Cardiac muscle cell (in vitro differentiated cells and primary cell): ENCODE measurements at regions not wholly inside any gene's neighbourhood (a gene's known extent, or its start where the extent isn't known, plus 50 kb on each side); places are given as distances from the start of the nearest gene placed in this dataset.

Experiments
- DNase-seq, 2 donors: peaks; one replicate each; pipeline versions ENCODE4 v3.0.0 to v3.0.0-alpha.2; 2010 to 2017; ENCODE audit warnings: low read depth in 1 of 2, low spot score in 1 of 2
- H3K27ac ChIP-seq: fragments of 200-600 bp; sonication (generic); 2 replicates; pipeline ENCODE4 v1.5.1; 2016
- H3K27me3 ChIP-seq: fragments of 200-600 bp; sonication (generic); 2 replicates; pipeline ENCODE4 v1.6.0; 2016; ENCODE audit warnings: control low read depth
- H3K36me3 ChIP-seq: fragments of 200-600 bp; sonication (generic); 2 replicates; pipeline ENCODE4 v1.5.1; 2016; ENCODE audit warnings: control low read depth
- H3K4me1 ChIP-seq: fragments of 200-600 bp; sonication (generic); 2 replicates; pipeline ENCODE4 v1.8.1; 2017; ENCODE audit warnings: low read depth, mild to moderate bottlenecking, mixed run types
- H3K4me3 ChIP-seq: fragments of 200-600 bp; sonication (generic); 2 replicates; pipeline ENCODE4 v1.5.1; 2016; ENCODE audit warnings: mild to moderate bottlenecking
- H3K9me3 ChIP-seq: fragments of 200-600 bp; sonication (generic); 2 replicates; pipeline ENCODE4 v1.5.1; 2017; ENCODE audit warnings: low read depth, mild to moderate bottlenecking, control low read depth
- CTCF ChIP-seq: IDR thresholded peaks from 2 replicates; pipeline ENCODE4 v1.5.1; 2012; ENCODE audit warnings: low read depth, mild to moderate bottlenecking, low read length

GRCh38 chr3:165521131-165521871 lies 315.9 kb downstream of the BCHE start:
- no peak for TF ChIP-seq CTCF
- Histone ChIP-seq H3K27me3 (no peaks in the 10 kb centered on the region), H3K4me3 (no peak overlapping the region), H3K36me3 (no peaks in the 10 kb centered on the region), H3K4me1 (peaks cover 30% of the 10 kb centered on the region), H3K27ac (peak overlapping the region; percentile 24), H3K9me3 (no peaks in the 10 kb centered on the region)
- peak in 1 of 2 donors; percentile 45 for DNase-seq

- Histone ChIP-seq H3K36me3 (no peaks in the 10 kb centered on the region), H3K4me1 (peaks cover 30% of the 10 kb centered on the region), H3K27me3 (no peaks in the 10 kb centered on the region), H3K27ac (no peak overlapping the region), H3K9me3 (no peaks in the 10 kb centered on the region), H3K4me3 (no peak overlapping the region)
- DNase-seq, result no peak
- TF ChIP-seq CTCF, result no peak
These were observed 317.5 kb downstream of the BCHE start for GRCh38 chr3:165519687-165520086.

- no peak for TF ChIP-seq CTCF
- peaks cover 30% of the 10 kb centered on the region for H3K4me1 ChIP-seq
- no peaks in the 10 kb centered on the region for H3K27me3 ChIP-seq
- no peak overlapping the region for H3K27ac ChIP-seq
- no peak overlapping the region for H3K4me3 ChIP-seq
- no peaks in the 10 kb centered on the region for H3K9me3 ChIP-seq
- DNase-seq, result peak in 1 of 2 donors; percentile 31
- no peaks in the 10 kb centered on the region for H3K36me3 ChIP-seq
These were observed 318.9 kb downstream of the BCHE start for GRCh38 chr3:165518346-165518745.

- no peak for DNase-seq
- H3K27ac ChIP-seq, result no peak overlapping the region
- no peak for TF ChIP-seq CTCF
These were observed 317.8 kb upstream of the SLITRK3 start for GRCh38 chr3:165513715-165514701.

GRCh38 chr3:165507576-165507975 lies 311.4 kb upstream of the SLITRK3 start:
- peaks cover 3% of the 10 kb centered on the region for H3K4me1 ChIP-seq
- H3K36me3 ChIP-seq, result no peaks in the 10 kb centered on the region
- DNase-seq, result no peak
- no peak for TF ChIP-seq CTCF
- H3K27ac ChIP-seq, result no peak overlapping the region
- no peaks in the 10 kb centered on the region for H3K9me3 ChIP-seq
- no peaks in the 10 kb centered on the region for H3K27me3 ChIP-seq
- H3K4me3 ChIP-seq, result no peak overlapping the region

More at GRCh38 chr3:165513715-165514701, 317.8 kb upstream of the SLITRK3 start:
- Histone ChIP-seq H3K4me3 (no peak overlapping the region), H3K4me1 (peaks cover 9% of the 10 kb centered on the region), H3K9me3 (no peaks in the 10 kb centered on the region), H3K27me3 (no peaks in the 10 kb centered on the region), H3K36me3 (no peaks in the 10 kb centered on the region)
